GM20431 (cell line): ENCODE measurements at regions not wholly inside any gene's neighbourhood (a gene's known extent, or its start where the extent isn't known, plus 50 kb on each side); places are given as distances from the start of the nearest gene placed in this dataset.
"Not testable (repeated sequence)": the region's sequence is repeated elsewhere in the genome, so short reads cannot be mapped to it uniquely, and the experiment has no call there.

ENCODE experiments used
- in situ Hi-C: fragments of 300-500 bp; cut with MseI, MboI; formaldehyde crosslinking; loops from one replicate; pipeline ENCODE4 v1.15.0; 2020; ENCODE audit warnings: low sequenced_read_pairs; ENCODE audit not compliant: unreplicated experiment

- in situ Hi-C loops: not testable (repeated sequence)
These were observed 151.7 kb downstream of the VSIG4 start for GRCh38 chrX:65888150-65888549.

- in situ Hi-C loops: no loop called here
These were observed 156.3 kb downstream of the VSIG4 start for GRCh38 chrX:65883556-65883955.

DNA sequence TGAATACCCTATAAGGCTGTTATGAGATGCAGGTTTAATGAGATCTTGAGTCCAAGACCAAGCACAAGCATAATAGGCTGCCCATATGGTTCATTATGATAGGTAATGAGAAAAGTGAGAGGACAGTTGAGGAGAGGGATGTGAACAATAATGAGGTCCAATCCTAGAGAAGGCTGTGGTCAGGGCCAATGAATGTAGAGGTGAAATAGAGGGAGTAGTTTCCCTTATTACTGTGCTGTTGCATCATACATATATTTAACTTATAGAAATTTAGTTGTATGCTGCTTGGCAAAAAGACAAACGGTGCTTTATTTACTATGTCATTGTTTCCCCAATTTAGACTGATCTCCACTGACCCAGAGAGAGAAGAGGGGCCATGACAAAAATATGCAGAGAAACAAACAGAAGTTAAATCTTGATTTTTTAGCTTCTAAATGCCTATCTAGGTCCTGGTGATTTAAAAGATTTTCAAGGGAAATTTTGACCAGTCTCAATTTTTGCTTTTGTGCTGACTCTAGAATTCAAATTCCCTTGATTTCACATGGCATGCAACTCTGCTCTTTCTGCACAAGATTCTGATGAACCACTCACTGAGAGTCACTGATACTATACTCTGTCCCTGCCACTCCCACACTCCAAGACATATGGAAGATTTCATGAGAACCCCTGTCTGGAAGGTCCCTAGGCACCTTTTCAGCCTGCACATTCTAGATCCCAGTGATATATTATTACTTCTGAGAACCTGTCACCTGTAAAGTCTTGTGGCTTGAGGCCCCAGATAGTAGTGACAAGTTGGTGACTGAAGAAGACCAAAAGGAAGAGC lies 159.7 kb downstream of the VSIG4 start:
- in situ Hi-C loops: no loop called here

DNA sequence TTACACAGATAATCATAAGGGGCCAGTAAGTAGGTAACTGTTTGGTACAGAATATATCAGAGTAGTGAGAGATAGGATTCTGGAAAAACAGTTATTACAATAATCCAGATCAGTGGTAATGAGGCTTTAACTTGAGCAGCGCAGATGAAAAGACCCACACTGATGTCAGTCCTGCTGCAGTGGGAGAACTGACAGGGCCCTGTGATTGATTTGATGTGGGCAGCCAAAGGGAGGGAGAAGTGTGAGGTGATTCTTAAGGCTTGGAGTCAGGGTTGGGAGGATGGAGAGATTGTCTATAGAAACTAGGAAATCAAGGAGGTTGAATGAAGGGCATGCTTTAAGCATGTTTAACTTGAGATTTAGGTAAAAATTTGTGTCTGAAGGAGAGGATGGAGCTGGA lies 161.4 kb downstream of the VSIG4 start:
- in situ Hi-C loops: no loop called here

DNA sequence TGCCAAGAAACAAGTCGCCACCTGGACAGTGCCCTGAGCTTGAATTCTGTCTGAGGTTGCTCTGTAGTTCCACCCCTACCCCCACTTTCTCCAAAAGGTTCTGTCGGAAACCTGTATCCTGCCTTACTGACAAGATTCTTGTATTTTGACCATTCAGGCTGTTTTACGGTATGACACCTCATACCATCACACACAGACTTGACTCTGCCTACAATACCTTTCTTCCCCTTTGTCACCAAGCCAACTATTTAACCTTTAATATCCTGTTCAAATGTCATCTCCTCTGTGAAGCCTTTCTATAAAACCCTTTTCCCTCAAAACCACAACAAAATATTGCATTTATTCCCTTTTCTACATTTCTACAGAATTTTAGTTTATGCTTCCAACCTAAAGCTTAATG lies 161.9 kb downstream of the VSIG4 start:
- in situ Hi-C loops: no loop called here

GRCh38 chrX:65875614-65876013 lies 164.3 kb downstream of the VSIG4 start:
- in situ Hi-C loops: not testable (repeated sequence)

GRCh38 chrX:65874765-65875164 lies 165.1 kb downstream of the VSIG4 start:
- in situ Hi-C loops: no loop called here

GRCh38 chrX:65874110-65874509 lies 165.8 kb downstream of the VSIG4 start:
- in situ Hi-C loops: no loop called here

DNA sequence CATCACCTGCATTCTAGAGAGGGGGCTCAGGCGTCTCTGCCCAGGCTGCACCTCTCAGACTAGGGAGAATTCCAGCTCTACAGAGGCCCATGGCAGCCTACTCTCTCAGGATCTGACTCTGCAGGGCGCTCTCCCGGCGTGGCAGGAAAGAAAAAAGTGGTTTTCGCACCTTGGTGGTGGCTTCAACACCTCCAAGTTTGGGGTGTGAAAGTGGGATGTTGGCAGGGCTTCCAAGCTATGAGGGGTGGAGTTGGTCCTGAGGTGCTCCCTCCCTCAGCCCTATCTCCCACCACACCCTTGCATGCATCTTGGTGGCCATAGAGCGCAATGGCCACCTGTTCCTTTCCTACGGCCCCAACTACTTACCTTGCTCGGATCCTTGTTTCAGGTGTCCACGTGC lies 166.5 kb downstream of the VSIG4 start:
- in situ Hi-C loops: no loop called here

- in situ Hi-C loops: no loop called here
These were observed 168.1 kb downstream of the VSIG4 start for GRCh38 chrX:65871671-65872311.

DNA sequence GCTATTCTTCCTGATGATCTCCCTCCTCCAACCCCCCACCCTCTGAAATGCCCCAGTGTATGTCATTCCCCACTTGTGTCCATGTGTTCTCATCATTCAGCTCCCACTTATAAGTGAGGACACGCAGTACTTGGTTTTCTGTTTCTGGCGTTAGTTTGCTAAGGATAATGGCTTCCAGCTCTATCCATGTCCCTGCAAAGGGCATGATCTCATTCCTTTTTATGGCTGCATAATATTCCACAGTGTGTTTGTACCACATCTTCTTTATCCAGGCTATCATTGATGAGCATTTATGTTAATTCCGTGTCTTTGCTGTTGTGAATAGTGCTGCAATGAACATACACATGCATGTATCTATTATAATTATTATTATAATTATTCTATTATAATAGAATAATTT lies 169.3 kb downstream of the VSIG4 start:
- in situ Hi-C loops: not testable (repeated sequence)

DNA sequence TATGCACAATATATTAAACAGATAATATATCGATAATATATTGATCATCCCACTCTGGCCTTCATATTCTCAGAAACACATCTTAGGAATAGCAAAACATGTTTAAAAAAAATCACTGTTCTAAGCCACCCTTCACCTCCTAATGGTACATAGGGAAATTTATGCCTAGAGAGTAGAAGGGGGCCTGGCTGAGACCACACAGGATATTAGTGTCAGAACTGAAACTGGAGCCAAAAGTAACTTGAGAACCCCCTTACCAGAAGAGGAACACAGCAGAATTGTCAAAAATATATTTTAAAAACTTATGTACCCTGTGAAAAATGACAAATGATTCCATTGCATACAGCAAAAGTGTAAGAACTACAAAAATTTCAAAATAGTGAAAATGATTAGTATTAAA lies 173.1 kb downstream of the VSIG4 start:
- in situ Hi-C loops: no loop called here

- in situ Hi-C loops: no loop called here
These were observed 173.7 kb downstream of the VSIG4 start for GRCh38 chrX:65866146-65866545.

DNA sequence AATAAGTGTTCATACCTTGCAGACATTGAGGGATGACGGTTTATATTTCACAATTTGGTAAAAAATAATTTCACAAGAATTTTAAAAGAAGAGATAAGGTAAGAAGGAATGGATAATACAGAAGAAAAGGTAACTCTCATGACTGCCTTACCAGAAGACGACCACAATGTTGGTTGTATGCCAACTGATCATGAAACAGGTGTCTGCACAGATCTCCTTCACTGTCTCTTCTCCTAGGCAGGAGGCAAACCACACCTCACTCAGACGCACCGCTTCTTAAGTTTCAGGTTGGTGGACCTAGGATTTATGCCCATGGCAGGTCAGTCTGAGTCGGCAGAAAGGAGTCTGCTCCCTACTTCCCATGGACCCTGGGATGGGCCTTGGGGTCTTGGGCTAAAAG lies 177.2 kb downstream of the VSIG4 start:
- in situ Hi-C loops: no loop called here

- in situ Hi-C loops: no loop called here
These were observed 180.6 kb downstream of the VSIG4 start for GRCh38 chrX:65859299-65859698.

DNA sequence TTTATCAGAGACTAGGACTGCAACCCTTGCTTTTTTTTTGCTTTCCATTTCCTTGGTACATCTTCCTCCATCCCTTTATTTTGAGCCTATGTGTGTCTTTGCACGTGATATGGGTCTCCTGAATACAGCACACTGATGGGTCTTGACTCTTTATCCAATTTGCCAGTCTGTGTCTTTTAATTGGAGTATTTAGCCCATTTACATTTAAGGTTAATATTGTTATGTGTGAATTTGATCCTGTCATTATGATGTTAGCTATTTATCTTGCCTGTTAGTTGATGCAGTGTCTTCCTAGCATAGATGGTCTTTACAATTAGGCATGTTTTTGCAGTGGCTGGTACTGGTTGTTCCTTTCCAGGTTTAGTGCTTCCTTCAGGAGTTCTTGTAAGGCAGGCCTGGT lies 185.4 kb downstream of the VSIG4 start:
- in situ Hi-C loops: not testable (repeated sequence)

DNA sequence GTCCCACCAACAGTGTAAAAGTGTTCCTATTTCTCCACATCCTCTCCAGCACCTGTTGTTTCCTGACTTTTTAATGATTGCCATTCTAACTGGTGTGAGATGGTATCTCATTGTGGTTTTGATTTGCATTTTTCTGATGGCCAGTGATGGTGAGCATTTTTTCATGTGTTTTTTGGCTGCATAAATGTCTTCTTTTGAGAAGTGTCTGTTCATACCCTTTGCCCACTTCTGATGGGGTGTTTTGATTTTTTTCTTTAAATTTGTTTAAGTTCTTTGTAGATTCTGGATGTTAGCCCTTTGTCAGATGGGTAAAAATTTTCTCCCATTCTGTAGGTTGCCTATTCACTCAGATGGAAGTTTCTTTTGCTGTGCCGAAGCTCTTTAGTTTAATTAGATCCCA lies 183.9 kb downstream of the MSN start:
- in situ Hi-C loops: not testable (repeated sequence)

GRCh38 chrX:65850821-65851220 lies 183.4 kb downstream of the MSN start:
- in situ Hi-C loops: not testable (repeated sequence)

GRCh38 chrX:65846974-65847373 lies 179.5 kb downstream of the MSN start:
- in situ Hi-C loops: no loop called here

DNA sequence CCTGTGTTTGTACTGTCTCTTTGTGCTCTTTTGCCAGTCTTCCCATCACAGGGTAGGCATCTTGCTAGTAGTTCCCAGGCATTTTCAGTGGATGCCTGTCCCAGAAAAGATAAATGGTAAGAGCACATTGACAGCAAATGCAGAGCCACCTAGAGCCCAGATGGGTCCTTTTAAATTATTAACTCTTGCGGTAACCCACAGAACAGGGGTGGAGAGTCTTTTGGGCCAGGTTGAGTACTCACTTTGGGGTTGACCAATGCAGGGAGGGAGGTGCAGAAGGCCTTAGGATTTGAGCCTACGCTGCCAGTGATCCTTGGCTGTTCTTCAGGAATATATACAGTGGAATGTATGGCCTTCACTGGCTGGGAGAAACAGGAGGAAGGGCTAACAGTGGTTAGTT lies 173.8 kb downstream of the MSN start:
- in situ Hi-C loops: no loop called here

GRCh38 chrX:65838674-65839073 lies 171.2 kb downstream of the MSN start:
- in situ Hi-C loops: no loop called here
